ENCODE measurements at regions not wholly inside any gene's neighbourhood (a gene's known extent, or its start where the extent isn't known, plus 50 kb on each side); places are given as distances from the start of the nearest gene placed in this dataset.
A peak's percentile ranks its signal among the peaks of the same experiment; 100 is the strongest.
"Not testable (repeated sequence)": the region's sequence is repeated elsewhere in the genome, so short reads cannot be mapped to it uniquely, and the experiment has no call there.

DNA sequence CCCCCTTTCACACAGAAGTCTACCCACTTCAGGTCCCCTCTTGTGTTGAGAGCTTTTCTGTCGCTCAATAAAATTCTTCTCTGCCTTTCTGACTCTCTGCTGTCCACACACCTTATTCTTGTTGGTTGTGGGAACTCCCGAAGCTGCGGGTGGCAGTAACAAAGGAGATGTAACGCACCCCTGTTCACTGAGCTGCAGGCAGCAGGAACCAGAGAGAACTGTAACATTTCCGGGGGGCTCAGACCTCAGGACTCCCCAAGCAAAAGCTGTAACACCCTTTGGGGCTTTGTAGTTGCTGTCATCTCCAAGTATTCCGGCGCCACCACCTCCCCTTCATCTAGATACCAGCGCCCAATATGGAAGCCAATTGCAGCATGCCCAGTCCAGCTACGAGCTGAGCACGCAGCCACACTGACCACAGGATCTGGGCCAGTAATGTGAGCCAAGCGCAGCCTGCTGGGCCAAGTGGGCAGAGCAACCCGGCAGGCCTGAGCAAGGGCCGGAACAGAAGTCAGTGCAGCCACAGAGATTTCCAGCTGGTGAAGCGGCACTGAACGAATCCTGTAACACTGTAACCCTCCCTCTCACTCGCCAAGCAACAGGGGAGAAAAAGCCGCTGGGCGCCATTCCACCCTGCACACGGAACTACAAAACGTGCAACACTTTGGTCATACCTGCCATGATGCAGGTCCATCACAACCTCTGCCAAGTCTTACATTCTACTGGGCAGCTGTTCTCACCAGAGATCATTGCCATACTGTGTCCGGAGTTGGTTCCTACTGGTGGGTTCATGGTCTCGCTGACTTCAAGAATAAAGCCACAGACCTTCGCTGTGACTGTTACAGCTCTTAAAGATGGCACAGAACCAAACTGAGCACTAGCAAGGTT is 194.3 kb downstream of the SPATA31A6 start:
- not testable (repeated sequence) for DNase-seq (ENCODE audit: low spot score)

DNA sequence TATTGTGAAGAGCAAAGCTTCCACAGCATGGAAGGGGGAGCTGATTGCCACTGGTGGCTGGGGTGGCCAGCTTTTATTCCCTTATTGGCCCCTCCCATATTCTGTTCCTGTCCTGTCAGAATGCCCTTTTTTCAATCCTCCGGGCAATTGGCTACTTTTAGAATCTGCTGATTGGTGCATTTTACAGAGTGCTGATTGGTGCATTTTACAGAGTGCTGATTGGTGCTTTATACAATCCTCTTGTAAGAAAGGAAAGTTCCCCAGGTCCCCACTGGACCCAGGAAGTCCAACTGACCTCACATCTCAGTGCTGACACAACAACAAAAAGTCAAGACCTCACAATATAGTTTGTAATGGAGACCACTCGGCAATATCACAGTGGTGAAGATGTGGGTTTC is 195.0 kb downstream of the SPATA31A6 start:
- DNase-seq (ENCODE audit: low spot score), result no peak

DNA sequence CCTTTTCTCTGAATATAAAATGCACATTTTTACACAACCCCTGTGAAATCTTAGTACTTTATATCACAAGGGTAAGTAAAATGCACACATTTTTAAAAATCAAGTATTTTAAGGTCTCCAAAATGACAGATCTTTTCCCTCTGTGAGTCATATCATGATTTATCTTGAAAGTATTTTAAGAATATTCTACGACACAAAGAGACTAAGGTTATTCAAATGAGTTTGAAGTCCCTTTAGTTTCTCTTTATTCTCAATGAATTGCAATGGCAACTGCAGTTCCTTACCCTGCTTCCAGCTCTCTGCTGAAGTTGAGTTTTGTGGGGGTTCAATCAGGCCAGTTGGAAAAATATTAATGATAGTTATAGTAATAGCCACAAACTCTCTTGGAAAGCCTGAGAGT is 196.1 kb downstream of the SPATA31A6 start:
- not testable (repeated sequence) for DNase-seq (ENCODE audit: low spot score)

DNA sequence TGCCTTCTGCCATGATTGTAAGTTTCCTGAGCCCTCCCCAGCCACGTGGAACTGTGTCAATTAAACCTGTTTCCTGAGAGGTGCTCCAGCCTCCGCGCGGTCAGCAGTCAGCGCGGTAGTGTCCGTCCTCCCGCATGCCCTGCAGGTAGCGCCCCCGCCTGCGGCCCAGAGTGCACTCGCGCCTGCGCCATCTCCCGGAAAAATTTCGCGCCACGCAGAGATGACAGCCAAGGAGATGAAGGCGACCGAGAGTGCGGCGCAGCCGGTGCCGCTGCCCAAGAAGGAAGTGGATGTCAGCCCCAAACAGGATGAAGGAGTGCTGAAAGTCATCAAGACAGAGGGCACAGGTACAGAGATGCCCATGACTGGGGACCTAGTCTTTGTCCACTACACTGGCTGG is 201.1 kb downstream of the SPATA31A6 start:
- DNase-seq (ENCODE audit: low spot score), result not testable (repeated sequence)

DNA sequence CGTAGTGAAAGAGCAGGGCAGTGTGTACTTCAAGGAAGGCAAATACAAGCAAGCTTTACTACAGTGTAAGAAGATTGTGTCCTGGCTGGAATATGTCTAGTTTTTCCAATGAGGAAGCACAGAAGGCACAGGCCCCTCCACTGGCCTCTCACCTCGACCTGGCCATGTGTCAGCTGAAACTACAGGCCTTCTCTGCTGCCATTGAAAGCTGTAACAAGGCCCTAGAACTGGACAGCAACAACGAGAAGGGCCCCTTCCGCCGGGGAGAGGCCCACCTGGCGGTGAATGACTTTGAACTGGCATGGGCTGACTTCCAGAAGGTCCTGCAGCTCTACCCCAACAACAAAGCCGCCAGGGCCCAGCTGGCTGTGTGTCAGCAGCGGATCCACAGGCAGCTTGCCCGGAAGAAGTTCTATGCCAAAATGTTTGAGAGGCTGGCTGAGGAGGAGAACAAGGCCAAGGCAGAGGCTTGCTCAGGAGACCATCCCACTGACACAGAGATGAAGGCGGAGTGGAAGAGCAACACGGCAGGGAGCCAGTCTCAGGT is 202.2 kb downstream of the SPATA31A6 start:
- DNase-seq (ENCODE audit: low spot score), result not testable (repeated sequence)

DNA sequence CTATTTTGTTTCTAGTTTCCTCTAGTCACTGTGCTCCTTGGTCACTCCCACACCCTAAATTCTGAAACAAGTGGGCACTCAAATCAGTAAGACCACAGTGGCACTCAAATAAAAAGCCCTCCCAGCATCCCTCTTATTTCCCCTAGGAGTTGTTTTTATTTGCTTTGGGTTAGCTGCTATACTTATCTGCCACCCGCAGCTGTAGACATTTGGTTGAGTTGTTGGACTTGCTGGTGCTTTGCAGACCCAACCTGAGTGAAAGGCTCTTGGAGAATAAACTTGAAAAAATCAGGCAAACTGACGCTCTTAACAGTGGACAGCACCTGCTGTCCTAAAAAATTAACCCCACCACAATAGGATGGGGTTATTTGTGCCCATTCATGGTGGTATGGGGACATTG is 203.0 kb downstream of the SPATA31A6 start:
- peak; percentile 15 for DNase-seq (ENCODE audit: low spot score)

DNA sequence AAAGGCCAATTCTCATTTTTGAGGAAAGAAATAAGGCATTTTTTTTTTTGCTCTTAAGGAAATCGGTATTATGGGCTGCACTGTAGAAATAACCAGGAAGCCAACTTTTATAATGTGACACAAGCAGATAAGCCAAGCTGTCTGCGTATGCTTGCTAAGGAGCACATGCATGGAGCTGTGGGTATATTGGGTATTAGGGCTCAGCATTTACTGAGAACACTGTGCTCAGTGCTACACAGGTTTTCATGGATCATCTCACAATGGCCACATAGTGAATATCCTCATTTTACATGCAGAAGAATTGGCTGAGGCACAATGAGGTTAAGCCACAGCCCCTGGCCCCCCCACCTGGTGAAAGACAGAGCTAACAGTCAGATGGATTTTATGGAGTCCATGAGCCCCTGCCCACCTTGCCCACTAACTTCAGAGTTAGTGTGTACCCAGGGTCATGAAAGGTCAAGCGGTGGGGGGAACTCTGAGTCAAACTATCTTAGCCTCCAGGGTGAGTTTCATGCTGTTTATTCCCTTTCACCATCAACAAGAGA is 204.8 kb downstream of the SPATA31A6 start:
- peak; percentile 25 for DNase-seq (ENCODE audit: low spot score)

DNA sequence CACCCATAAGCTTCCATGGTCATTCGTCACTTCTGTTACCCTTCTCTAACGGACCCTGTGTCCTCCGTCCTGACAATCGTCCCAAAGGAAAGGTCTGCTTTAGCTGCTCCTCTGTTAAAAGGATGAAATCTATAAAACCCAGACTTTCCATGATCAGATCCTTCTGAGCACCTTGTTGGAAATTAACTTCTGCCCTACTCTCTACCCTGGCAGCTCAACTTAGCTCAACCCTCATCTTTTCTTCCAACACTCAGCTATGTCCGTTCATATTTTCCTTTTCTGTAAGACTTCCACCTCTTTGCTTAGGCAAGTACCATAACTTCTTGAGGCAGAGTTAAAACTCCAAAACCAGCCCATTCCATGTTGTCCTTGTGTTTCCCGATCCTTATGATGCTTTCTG is 205.4 kb downstream of the SPATA31A6 start:
- DNase-seq (ENCODE audit: low spot score), result no peak

DNA sequence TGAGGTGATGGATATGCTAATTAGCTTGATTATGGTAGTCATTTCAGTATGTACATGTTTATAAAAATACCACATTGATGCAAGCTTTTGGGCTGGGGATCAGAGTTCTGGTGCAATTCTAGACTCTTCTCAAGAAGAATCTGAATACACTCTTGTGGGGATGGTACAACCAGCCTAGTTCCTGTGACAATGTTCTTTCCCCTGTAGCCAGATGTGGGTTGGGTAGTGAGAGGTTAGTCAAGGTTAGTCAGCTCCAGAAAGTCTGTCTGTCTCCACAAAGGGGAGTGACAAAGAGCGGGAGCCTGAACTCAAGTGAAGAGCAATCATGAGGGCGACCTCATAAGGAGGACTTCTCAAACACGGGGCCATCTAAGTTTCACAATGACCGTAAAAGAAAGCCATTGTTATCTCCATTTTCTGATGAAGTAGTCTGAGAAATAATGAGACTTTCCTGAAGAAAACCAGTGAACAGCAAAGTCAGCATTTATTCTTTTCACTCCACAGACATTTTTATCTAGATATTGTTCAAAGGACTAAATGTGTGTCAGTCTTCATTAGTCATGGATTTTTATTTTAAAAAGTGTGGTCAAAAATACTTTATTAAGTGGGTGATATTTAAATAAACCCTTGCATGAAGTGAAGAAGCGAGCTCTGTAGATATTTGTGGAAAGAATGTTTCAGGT is 209.5 kb downstream of the SPATA31A6 start:
- DNase-seq (ENCODE audit: low spot score), result not testable (repeated sequence)

DNA sequence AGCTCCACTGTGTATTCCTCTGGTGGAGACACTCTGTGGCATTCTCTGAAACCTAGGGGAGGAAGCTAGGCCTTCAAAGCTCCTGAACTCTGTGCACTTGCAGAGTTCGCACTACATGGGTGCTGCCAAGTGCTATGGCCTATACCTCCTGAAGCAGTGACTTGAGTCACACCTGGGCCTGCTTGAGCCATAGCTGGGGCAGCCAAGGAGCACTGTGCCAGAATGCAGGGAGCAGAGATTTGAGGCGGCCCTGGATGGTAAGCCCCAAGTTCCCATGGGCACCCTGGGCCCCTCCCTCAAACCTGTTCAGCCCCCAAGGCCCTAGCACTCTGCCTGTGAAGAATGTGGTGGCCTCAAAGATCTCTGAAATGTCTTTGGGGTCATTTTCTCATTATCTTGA is 212.9 kb downstream of the SPATA31A6 start:
- no peak for DNase-seq (ENCODE audit: low spot score)

DNA sequence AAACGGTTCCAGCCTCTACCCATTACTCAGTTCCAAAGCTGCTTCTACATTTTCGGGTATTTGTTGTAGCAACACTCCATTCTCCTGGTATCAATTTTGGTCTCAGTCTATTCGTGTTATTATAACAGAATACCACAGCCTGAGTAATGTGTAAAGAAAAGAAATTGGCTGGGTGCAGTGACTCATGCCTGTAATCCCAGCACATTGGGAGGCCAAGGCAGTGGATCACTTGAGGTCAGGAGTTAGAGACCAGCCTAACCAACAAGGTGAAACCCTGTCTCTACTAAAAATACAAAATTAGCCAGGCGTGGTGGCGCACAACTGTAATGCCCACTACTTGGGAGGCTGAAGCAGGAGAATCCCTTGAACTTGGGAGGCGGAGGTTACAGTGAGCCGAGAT is 213.9 kb downstream of the SPATA31A6 start:
- DNase-seq (ENCODE audit: low spot score), result not testable (repeated sequence)

DNA sequence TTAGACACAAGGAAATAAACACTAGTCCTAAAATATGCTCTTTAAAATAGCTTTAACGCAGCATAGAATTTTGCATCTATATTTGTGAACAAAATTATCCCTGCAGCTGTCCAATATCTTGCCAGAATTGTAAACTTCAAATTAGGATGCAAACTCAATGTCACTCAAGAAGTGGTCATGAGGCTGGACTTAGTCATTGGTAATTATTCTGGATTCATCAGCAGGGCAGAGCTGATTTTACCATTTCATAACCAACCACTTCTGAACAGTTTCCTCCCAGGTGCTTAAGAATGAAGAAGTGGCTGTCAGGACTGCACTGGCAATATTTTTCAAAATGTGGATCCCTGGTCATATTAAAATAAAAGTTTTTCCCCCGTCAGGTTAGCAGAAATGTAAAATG is 219.5 kb downstream of the SPATA31A6 start:
- DNase-seq (ENCODE audit: low spot score), result not testable (repeated sequence)

DNA sequence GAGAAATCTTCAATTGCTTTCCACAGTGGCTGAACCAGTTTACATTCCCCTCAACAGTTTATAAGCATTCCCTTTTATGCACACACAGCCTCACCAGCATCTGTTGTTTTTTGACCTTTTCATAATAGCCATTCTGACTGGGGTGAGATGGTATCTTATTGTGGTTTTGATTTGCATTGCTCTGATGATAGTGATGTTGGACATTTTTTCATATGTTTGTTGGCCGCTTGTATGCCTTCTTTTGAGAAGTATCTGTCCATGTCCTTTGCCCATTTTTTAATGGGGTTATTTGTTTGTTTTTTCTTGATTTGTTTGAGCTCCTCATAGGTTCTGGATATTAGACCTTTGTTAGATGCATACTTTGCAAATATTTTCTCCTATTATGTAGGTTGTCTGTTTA is 226.1 kb downstream of the SPATA31A6 start:
- not testable (repeated sequence) for DNase-seq (ENCODE audit: low spot score)

DNA sequence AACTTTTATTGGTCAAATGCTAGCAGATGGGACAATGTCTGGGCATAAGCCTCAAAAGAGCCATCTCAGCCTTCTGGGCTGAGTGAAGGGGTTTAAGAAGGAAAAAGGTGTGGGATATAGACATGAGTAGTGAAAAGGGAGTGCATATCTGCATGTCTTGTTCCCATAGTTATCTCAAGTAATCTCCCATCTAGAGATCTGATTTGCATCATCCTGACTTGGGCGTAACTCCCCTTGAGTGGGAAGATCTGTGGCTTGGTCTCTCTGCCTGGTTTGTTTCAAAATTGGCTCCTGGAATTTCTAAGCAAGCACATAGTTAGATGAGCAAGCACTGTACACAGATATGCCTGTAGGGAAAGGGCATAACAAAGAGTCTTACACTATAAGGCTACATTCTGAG is 228.9 kb downstream of the SPATA31A6 start:
- not testable (repeated sequence) for DNase-seq (ENCODE audit: low spot score)

DNA sequence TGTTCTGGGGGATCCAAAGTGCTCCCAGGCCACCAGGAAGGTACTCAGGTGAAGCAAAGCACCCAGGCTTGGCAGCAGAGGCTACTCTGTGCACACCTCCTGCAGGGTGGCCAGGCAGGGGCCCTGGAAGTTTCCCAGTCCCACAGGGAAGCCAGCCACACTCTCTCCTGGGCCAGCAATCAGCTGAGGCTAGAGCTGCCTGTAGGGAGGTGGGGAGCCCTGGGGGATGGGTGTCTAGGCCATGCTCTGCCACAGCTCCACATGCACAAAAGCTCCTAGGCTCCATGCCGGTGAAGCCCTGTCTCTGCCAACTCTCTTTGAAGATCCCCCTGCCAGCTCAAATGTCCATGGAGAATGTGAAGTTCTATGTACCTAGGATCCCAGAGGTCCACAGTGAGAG is 231.4 kb downstream of the SPATA31A6 start:
- not testable (repeated sequence) for DNase-seq (ENCODE audit: low spot score)

DNA sequence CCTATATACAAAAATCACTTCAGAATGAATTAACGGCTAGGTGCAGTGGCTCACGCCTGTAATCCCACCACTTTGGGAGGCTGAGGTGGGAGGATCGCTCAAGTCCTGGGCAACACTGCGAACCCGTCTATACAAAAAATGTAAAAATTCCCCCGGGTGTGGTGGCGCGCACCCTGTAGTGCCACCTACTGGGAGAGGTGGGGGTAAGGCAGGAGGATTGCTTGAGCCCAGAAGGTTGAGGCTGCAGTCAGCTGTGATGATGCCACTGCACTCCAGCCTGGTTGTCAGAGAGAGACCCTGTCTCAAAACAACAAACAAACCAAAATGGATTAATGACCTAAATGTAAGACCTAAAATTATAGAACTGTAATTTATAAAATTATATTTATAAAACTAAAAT is 236.2 kb downstream of the SPATA31A6 start:
- DNase-seq (ENCODE audit: low spot score), result not testable (repeated sequence)

DNA sequence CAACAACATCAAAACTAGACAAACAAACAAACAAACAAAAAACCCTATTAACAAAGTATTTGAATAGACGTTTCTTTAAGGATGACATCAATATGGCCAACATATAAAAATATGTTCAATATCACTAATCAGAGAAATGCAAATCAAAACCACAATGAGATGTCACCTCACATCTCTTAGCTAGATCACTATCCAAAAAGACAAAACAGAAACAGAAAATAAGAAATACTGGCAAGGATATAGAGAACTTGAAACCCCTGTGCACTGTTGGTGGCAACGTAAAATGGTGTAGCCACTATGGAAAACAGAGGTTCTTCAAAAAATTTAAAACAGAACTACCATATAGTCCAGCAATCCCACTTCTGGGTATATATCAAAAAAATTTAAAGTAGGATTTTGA is 236.9 kb downstream of the SPATA31A6 start:
- not testable (repeated sequence) for DNase-seq (ENCODE audit: low spot score)

DNA sequence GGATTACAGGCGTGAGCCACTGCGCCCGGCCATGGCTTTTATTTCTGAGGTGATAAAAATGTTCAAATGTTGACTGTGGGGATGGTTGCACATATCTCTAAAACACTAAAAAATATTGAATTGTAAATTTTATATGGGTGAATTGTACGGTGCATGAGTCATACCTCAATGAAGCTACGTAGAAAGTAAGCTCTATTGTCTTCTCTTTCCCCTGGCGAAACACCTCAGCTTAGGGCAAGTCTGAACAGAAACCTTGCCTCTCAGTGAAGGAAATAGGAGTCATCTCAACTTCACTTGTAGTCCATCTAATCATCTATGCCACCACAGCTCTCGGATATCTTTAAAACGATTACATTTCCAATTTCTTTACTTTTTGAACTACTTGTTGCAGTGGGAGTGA is 238.2 kb downstream of the SPATA31A6 start:
- not testable (repeated sequence) for DNase-seq (ENCODE audit: low spot score)

DNA sequence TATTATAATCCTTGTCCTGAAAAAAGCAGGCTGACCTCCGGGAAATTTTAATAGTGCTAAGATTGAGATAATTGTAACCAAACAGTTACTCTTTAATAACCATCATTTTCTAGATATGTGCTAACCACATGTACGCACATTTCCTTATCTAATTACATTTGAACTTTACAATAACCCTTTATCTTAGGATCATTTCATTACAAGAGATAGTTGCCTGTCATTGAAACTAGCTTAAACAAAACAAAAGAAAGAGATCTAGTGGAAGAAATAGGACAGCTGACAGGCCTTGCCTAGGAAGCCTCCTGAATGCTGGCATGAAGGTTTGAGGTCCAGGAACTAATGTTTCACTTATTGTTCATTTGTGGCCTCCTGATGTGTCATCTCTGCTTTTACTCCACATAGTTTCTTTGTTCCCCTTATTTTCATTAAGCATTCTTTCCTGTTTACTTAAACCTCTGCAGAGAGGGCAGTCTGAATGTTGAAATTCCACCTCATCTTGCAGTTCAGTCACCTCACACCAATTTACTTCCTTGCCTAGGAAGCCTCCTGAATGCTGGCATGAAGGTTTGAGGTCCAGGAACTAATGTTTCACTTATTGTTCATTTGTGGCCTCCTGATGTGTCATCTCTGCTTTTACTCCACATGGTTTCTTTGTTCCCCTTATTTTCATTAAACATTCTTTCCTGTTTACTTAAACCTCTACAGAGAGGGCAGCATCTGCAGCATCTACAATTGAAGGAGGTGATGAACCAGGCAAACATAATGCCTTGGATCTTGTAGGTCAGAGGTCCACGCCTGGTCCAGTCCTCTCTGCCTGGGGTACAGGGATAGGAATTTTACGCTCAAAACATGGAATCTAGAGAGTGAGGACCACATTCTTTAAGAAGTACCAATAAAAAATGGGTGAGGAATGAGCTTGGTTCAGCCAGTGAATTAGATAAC is 247.5 kb downstream of the SPATA31A6 start:
- not testable (repeated sequence) for DNase-seq (ENCODE audit: low spot score)

DNA sequence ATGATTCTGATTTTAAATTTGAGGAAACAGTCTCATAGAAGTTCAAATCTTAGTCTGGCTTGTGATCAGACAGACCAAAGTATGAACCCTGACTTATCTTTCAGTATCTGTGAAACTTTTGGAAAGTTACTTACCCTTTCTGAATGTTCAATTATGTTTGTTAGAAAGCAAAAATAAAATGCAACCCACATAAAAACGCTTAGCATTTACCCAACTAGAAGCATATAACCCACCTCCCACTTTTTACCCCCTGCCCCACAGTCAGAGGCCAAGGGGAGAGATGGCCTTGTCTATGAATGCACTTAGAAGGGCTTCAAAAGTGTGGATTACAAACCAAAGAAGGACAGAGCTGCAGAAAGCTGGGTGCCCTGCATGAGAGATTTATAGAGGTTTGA is 248.2 kb downstream of the SPATA31A6 start:
- DNase-seq (ENCODE audit: low spot score), result not testable (repeated sequence)

All from COLO829 (cell line).